Natural killer cell (primary cell): ENCODE measurements at regions not wholly inside any gene's neighbourhood (a gene's known extent, or its start where the extent isn't known, plus 50 kb on each side); places are given as distances from the start of the nearest gene placed in this dataset.

Experiments
- ATAC-seq, 3 donors: fragments of 150-1000 bp in 2 of 3; fragments of 200-7000 bp in 1 of 3; cut with Tn5 transposase; 1 replicate in 1 of 3; 2 replicates in 2 of 3; pipeline ENCODE4 v1.10.0; 2021; ENCODE audit warnings: mild to moderate bottlenecking in 2 of 3, moderate library complexity in 2 of 3
- DNase-seq, 2 donors: peaks; one replicate each; pipeline versions ENCODE4 v3.0.0 to v3.0.0-alpha.2; 2013 to 2021; ENCODE audit warnings: mixed read lengths in 1 of 2
- H3K27ac ChIP-seq: one replicate; pipeline ENCODE4 v1.5.1; 2013; ENCODE audit warnings: mild to moderate bottlenecking, low read length
- H3K27me3 ChIP-seq: one replicate; pipeline ENCODE4 v1.6.1; 2013; ENCODE audit warnings: low read length; ENCODE audit not compliant: control insufficient read depth, insufficient read depth
- H3K36me3 ChIP-seq: one replicate; pipeline ENCODE4 v1.6.1; 2013; ENCODE audit warnings: low read length; ENCODE audit not compliant: control insufficient read depth, insufficient read depth
- H3K4me1 ChIP-seq: one replicate; pipeline ENCODE4 v1.6.1; 2013; ENCODE audit warnings: low read length; ENCODE audit not compliant: control insufficient read depth, insufficient read depth
- H3K4me3 ChIP-seq: one replicate; pipeline ENCODE4 v1.5.1; 2013; ENCODE audit warnings: low read length
- H3K9me3 ChIP-seq: one replicate; pipeline ENCODE4 v1.6.1; 2013; ENCODE audit warnings: low read length; ENCODE audit not compliant: control insufficient read depth, insufficient read depth
- H3K27ac Mint-ChIP-seq, 2 donors: one replicate each; pipeline ENCODE4 v1.8.0; 2022; ENCODE audit warnings: mild to moderate bottlenecking in 2 of 2, mixed read lengths in 2 of 2, moderate library complexity in 1 of 2
- H3K27me3 Mint-ChIP-seq, 2 donors: one replicate each; pipeline ENCODE4 v1.8.0; 2022; ENCODE audit warnings: low read depth in 2 of 2, mixed read lengths in 2 of 2
- H3K36me3 Mint-ChIP-seq: one replicate; pipeline ENCODE4 v1.8.0; 2022; ENCODE audit warnings: mixed read lengths
- H3K4me1 Mint-ChIP-seq, 2 donors: one replicate each; pipeline ENCODE4 v1.8.0; 2022; ENCODE audit warnings: mixed read lengths in 2 of 2
- H3K4me3 Mint-ChIP-seq: one replicate; pipeline ENCODE4 v1.8.0; 2022; ENCODE audit warnings: mild to moderate bottlenecking, moderate library complexity, mixed read lengths
- H3K9me3 Mint-ChIP-seq, 2 donors: one replicate each; pipeline ENCODE4 v1.8.0; 2022; ENCODE audit warnings: mixed read lengths in 2 of 2
- WGBS: methylation state at CpG from one replicate; pipeline ENCODE4 v1.1.7; 2013; ENCODE audit warnings: missing lambda C conversion rate; ENCODE audit not compliant: insufficient coverage; 5-methylcytosine and 5-hydroxymethylcytosine counted together
- intact Hi-C: fragments of 100-400 bp; cut with micrococcal nuclease; formaldehyde crosslinking; loops from one replicate; pipeline ENCODE4 v1.14.2; 2022
- TF ChIP-seq, protein P1 (sequence below): fragments of 200-600 bp; IDR thresholded peaks from one replicate; pipeline ENCODE4 v1.8.0; 2022; ENCODE audit warnings: antibody characterized with exemption

GRCh38 chrY:8536277-8536676 is 801.0 kb upstream of the TSPY4 start:
- WGBS: 88% methylated on average over 1 of the region's 2 CpGs

DNA sequence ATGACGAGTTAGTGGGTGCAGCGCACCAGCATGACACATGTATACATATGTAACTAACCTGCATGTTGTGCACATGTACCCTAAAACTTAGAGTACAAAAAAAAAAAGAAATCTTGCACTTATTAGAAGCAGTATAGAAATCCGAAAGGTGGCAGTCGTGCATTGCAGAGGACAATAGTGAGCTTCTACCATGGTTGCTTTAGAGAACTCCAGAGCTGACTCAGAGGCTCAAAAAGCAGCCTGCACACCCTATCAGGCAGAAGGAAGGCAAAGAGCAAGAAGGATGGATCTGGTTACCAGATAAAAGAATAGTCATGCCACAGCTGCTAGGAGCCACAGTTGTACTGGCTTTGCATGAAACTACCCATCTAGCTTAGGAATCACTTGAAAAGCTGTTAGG is 796.0 kb upstream of the TSPY4 start:
- H3K4me1 ChIP-seq: no peaks in the 10 kb centered on the region
- H3K4me1 Mint-ChIP-seq: no peaks in the 10 kb centered on the region
- intact Hi-C loops: no loop called here
- H3K4me3 Mint-ChIP-seq: no peak overlapping the region
- no peaks in the 10 kb centered on the region for H3K27me3 ChIP-seq
- H3K27me3 Mint-ChIP-seq: no peaks in the 10 kb centered on the region
- no peak overlapping the region for H3K4me3 ChIP-seq
- TF ChIP-seq, protein P1, sequence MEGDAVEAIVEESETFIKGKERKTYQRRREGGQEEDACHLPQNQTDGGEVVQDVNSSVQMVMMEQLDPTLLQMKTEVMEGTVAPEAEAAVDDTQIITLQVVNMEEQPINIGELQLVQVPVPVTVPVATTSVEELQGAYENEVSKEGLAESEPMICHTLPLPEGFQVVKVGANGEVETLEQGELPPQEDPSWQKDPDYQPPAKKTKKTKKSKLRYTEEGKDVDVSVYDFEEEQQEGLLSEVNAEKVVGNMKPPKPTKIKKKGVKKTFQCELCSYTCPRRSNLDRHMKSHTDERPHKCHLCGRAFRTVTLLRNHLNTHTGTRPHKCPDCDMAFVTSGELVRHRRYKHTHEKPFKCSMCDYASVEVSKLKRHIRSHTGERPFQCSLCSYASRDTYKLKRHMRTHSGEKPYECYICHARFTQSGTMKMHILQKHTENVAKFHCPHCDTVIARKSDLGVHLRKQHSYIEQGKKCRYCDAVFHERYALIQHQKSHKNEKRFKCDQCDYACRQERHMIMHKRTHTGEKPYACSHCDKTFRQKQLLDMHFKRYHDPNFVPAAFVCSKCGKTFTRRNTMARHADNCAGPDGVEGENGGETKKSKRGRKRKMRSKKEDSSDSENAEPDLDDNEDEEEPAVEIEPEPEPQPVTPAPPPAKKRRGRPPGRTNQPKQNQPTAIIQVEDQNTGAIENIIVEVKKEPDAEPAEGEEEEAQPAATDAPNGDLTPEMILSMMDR: no peak
- H3K9me3 Mint-ChIP-seq: peaks cover 0 to 3% of the 10 kb centered on the region in 2 donors
- H3K27ac ChIP-seq: no peak overlapping the region
- 82% methylated on average over 2 of the region's 4 CpGs for WGBS
- H3K36me3 Mint-ChIP-seq: no peaks in the 10 kb centered on the region
- H3K36me3 ChIP-seq: no peaks in the 10 kb centered on the region
- DNase-seq: no peak
- H3K27ac Mint-ChIP-seq: no peak overlapping the region
- H3K9me3 ChIP-seq: no peaks in the 10 kb centered on the region
- no peak for ATAC-seq

More at GRCh38 chrY:8536277-8536676, 801.0 kb upstream of the TSPY4 start:
- Histone ChIP-seq H3K9me3 (no peaks in the 10 kb centered on the region), H3K4me3 (no peak overlapping the region), H3K36me3 (no peaks in the 10 kb centered on the region), H3K4me1 (peaks cover 3% of the 10 kb centered on the region), H3K27me3 (no peaks in the 10 kb centered on the region), H3K27ac (peak overlapping the region; percentile 35)
- intact Hi-C loops: no loop called here
- Mint-ChIP-seq H3K27ac (no peak overlapping the region), H3K36me3 (no peaks in the 10 kb centered on the region), H3K9me3 (peaks cover 0 to 1% of the 10 kb centered on the region in 2 donors), H3K27me3 (no peaks in the 10 kb centered on the region), H3K4me3 (no peak overlapping the region), H3K4me1 (no peaks in the 10 kb centered on the region)
- no peak for ATAC-seq
- TF ChIP-seq, protein P1: no peak
- DNase-seq: no peak

DNA sequence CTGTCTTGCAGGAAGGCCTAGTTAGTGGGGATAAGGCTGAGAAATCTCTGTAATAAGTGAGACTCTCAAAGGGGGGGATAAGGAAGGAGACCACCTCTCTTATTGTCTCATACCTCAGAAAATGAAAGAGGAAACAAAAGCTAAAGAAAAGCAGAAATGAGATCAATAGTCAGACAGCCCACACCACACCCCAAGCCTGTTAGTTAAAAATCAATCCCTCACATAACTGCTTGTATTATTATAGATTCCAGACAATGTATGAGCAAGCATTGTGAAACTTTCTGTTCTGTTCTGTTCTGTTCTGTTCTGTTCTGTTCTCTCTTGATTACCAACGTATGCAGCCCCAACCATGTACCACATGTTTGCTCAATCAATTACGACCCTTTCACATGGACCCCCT is 792.5 kb upstream of the TSPY4 start:
- WGBS: 67% methylated on average over 1 of the region's 2 CpGs

GRCh38 chrY:8547931-8548330 is 789.3 kb upstream of the TSPY4 start:
- Mint-ChIP-seq H3K27ac (no peak overlapping the region), H3K4me1 (no peaks in the 10 kb centered on the region)

More for the DNA sequence above, 792.5 kb upstream of the TSPY4 start:
- no peaks in the 10 kb centered on the region for H3K36me3 ChIP-seq
- no peaks in the 10 kb centered on the region for H3K4me1 Mint-ChIP-seq
- H3K36me3 Mint-ChIP-seq: no peaks in the 10 kb centered on the region
- TF ChIP-seq, protein P1: no peak
- no peak overlapping the region for H3K27ac Mint-ChIP-seq
- H3K27me3 ChIP-seq: no peaks in the 10 kb centered on the region
- DNase-seq (no peak), ATAC-seq (no peak)
- no peaks in the 10 kb centered on the region for H3K9me3 ChIP-seq
- no peak overlapping the region for H3K4me3 Mint-ChIP-seq
- no peaks in the 10 kb centered on the region for H3K4me1 ChIP-seq
- H3K27me3 Mint-ChIP-seq: no peaks in the 10 kb centered on the region
- intact Hi-C loops: no loop called here
- no peak overlapping the region for H3K27ac ChIP-seq
- H3K4me3 ChIP-seq: no peak overlapping the region
- H3K9me3 Mint-ChIP-seq: peaks cover 0 to 3% of the 10 kb centered on the region in 2 donors

More at GRCh38 chrY:8547931-8548330, 789.3 kb upstream of the TSPY4 start:
- intact Hi-C loops: no loop called here
- TF ChIP-seq, protein P1: no peak
- Mint-ChIP-seq H3K36me3 (no peaks in the 10 kb centered on the region), H3K4me3 (no peak overlapping the region), H3K9me3 (no peaks in the 10 kb centered on the region), H3K27me3 (no peaks in the 10 kb centered on the region)
- ATAC-seq: no peak
- Histone ChIP-seq H3K36me3 (no peaks in the 10 kb centered on the region), H3K27me3 (no peaks in the 10 kb centered on the region), H3K27ac (no peak overlapping the region), H3K9me3 (no peaks in the 10 kb centered on the region), H3K4me1 (no peaks in the 10 kb centered on the region), H3K4me3 (no peak overlapping the region)
- DNase-seq: no peak
